Hepatocyte (in vitro differentiated cells): ENCODE measurements at regions not wholly inside any gene's neighbourhood (a gene's known extent, or its start where the extent isn't known, plus 50 kb on each side); places are given as distances from the start of the nearest gene placed in this dataset.

Experiments used
- EZH2phosphoT487 ChIP-seq: fragments of 200-600 bp; sonication (generic); IDR thresholded peaks from one replicate; pipeline ENCODE4 v1.6.1; 2018; ENCODE audit warnings: antibody characterized with exemption, mild to moderate bottlenecking, low read depth, moderate library complexity; ENCODE audit not compliant: unreplicated experiment, severe bottlenecking
- TF ChIP-seq, protein P1 (sequence below): fragments of 200-600 bp; sonication (generic); IDR thresholded peaks from 2 replicates; pipeline ENCODE4 v1.5.1; 2016; ENCODE audit warnings: antibody characterized with exemption, mild to moderate bottlenecking; ENCODE audit not compliant: poor library complexity

DNA sequence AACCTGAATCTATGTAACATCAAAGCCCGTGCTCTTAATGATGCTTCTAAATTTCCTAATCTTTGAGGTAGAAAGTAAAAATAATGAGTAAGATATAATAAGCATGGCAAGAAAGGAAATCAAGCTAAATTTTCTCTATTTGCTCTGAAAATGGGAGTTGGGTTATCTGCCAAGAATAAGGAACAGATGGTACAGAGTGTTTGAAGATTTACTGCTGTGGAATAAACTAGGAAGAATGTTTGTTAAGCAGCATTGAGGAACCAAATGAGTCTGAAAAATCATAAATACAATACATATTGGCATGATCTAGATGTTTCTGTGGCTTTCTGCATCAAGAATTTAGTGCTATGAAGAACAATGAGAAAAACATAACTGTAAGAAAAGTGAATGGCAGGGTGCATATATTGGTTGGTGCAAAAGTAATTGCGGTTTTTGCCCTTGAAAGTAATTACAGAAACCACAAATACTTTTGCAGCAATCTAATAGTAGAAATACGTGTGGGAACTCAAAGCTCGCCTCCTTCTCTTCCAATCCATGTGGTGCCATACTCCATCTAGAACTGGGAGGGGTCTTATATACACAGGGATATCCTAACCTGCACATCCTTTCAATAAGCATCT is 87.6 kb downstream of the SUCNR1 start:
- TF ChIP-seq, protein P1, sequence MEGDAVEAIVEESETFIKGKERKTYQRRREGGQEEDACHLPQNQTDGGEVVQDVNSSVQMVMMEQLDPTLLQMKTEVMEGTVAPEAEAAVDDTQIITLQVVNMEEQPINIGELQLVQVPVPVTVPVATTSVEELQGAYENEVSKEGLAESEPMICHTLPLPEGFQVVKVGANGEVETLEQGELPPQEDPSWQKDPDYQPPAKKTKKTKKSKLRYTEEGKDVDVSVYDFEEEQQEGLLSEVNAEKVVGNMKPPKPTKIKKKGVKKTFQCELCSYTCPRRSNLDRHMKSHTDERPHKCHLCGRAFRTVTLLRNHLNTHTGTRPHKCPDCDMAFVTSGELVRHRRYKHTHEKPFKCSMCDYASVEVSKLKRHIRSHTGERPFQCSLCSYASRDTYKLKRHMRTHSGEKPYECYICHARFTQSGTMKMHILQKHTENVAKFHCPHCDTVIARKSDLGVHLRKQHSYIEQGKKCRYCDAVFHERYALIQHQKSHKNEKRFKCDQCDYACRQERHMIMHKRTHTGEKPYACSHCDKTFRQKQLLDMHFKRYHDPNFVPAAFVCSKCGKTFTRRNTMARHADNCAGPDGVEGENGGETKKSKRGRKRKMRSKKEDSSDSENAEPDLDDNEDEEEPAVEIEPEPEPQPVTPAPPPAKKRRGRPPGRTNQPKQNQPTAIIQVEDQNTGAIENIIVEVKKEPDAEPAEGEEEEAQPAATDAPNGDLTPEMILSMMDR, result no peak
- no peak for TF ChIP-seq EZH2phosphoT487
